Right atrium auricular region (tissue), 2 donors: ENCODE measurements at regions not wholly inside any gene's neighbourhood (a gene's known extent, or its start where the extent isn't known, plus 50 kb on each side); places are given as distances from the start of the nearest gene placed in this dataset.

ENCODE experiments used
- DNase-seq: peaks from one replicate; pipeline ENCODE4 v3.0.0-alpha.2; 2019; ENCODE audit warnings: low spot score
- H3K27ac ChIP-seq, 2 donors: fragments of 200-600 bp; sonication (generic); 1 replicate in 1 of 2; 2 replicates in 1 of 2; pipeline ENCODE4 v1.5.1; 2016 to 2019
- H3K27me3 ChIP-seq, 2 donors: fragments of 200-600 bp; sonication (generic); one replicate each; pipeline versions ENCODE4 v1.5.1 to v1.6.0; 2017 to 2019
- H3K36me3 ChIP-seq: fragments of 200-600 bp; sonication (generic); one replicate; pipeline ENCODE4 v1.5.1; 2016
- H3K4me1 ChIP-seq, 2 donors: fragments of 200-600 bp; sonication (generic); one replicate each; pipeline versions ENCODE4 v1.5.1 to v1.6.0; 2017 to 2019
- H3K4me3 ChIP-seq, 2 donors: fragments of 200-600 bp; sonication (generic); 1 replicate in 1 of 2; 2 replicates in 1 of 2; pipeline ENCODE4 v1.5.1; 2017 to 2019; ENCODE audit warnings: mild to moderate bottlenecking in 1 of 2, moderate library complexity in 1 of 2
- H3K9me3 ChIP-seq, 2 donors: fragments of 200-600 bp; sonication (generic); one replicate each; pipeline ENCODE4 v1.5.1; 2019
- CTCF ChIP-seq, 2 donors: fragments of 200-600 bp; sonication (generic); IDR thresholded peaks; one replicate each; pipeline ENCODE4 v1.5.1; 2019; ENCODE audit warnings: antibody characterized with exemption in 2 of 2

- no peaks in the 10 kb centered on the region for H3K36me3 ChIP-seq
- no peak overlapping the region for H3K4me3 ChIP-seq
- DNase-seq = no peak
- no peak overlapping the region for H3K27ac ChIP-seq
- TF ChIP-seq CTCF (IDR thresholded peaks at IDR 0.05) = no peak
- no peaks in the 10 kb centered on the region for H3K9me3 ChIP-seq
- no peaks in the 10 kb centered on the region for H3K27me3 ChIP-seq
- no peaks in the 10 kb centered on the region for H3K4me1 ChIP-seq
These were observed 326.7 kb downstream of the SLC6A15 start for GRCh38 chr12:84585776-84586395.

GRCh38 chr12:84572196-84572595 is 340.4 kb downstream of the SLC6A15 start:
- H3K4me3 ChIP-seq = no peak overlapping the region
- DNase-seq = no peak
- no peaks in the 10 kb centered on the region for H3K36me3 ChIP-seq
- no peak overlapping the region for H3K27ac ChIP-seq
- H3K9me3 ChIP-seq = peaks cover 0 to 14% of the 10 kb centered on the region in 2 donors
- no peaks in the 10 kb centered on the region for H3K27me3 ChIP-seq
- H3K4me1 ChIP-seq = no peaks in the 10 kb centered on the region
- TF ChIP-seq CTCF (IDR thresholded peaks at IDR 0.05) = no peak

- Histone ChIP-seq H3K36me3 (no peaks in the 10 kb centered on the region), H3K9me3 (peaks cover 0 to 12% of the 10 kb centered on the region in 2 donors), H3K27me3 (no peaks in the 10 kb centered on the region), H3K27ac (no peak overlapping the region), H3K4me3 (no peak overlapping the region), H3K4me1 (no peaks in the 10 kb centered on the region)
- no peak for DNase-seq
- no peak for TF ChIP-seq CTCF (IDR thresholded peaks at IDR 0.05)
These were observed 350.3 kb downstream of the SLC6A15 start for GRCh38 chr12:84562331-84562730.

GRCh38 chr12:84561351-84561750 is 351.2 kb downstream of the SLC6A15 start:
- H3K27me3 ChIP-seq = no peaks in the 10 kb centered on the region
- H3K27ac ChIP-seq = no peak overlapping the region
- DNase-seq = no peak
- H3K9me3 ChIP-seq = peaks cover 0 to 8% of the 10 kb centered on the region in 2 donors
- H3K4me3 ChIP-seq = no peak overlapping the region
- H3K4me1 ChIP-seq = no peaks in the 10 kb centered on the region
- no peaks in the 10 kb centered on the region for H3K36me3 ChIP-seq
- TF ChIP-seq CTCF (IDR thresholded peaks at IDR 0.05) = no peak

- no peak for TF ChIP-seq CTCF (IDR thresholded peaks at IDR 0.05)
- Histone ChIP-seq H3K27ac (no peak overlapping the region), H3K27me3 (no peaks in the 10 kb centered on the region), H3K4me3 (no peak overlapping the region), H3K36me3 (no peaks in the 10 kb centered on the region), H3K4me1 (no peaks in the 10 kb centered on the region), H3K9me3 (no peaks in the 10 kb centered on the region)
- DNase-seq = no peak
These were observed 358.3 kb downstream of the SLC6A15 start for GRCh38 chr12:84554199-84554723.
